HG03439 (cell line): ENCODE measurements at regions not wholly inside any gene's neighbourhood (a gene's known extent, or its start where the extent isn't known, plus 50 kb on each side); places are given as distances from the start of the nearest gene placed in this dataset.
"Not testable (repeated sequence)": the region's sequence is repeated elsewhere in the genome, so short reads cannot be mapped to it uniquely, and the experiment has no call there.

Source experiments
- ATAC-seq: cut with Tn5 transposase; IDR thresholded peaks from one replicate; pipeline ENCODE4 v1.9.1; 2021; ENCODE audit warnings: mild to moderate bottlenecking, moderate library complexity; ENCODE audit not compliant: unreplicated experiment

GRCh38 chr17:26936645-26937044, 357.3 kb upstream of the WSB1 start:
- not testable (repeated sequence) for ATAC-seq

DNA sequence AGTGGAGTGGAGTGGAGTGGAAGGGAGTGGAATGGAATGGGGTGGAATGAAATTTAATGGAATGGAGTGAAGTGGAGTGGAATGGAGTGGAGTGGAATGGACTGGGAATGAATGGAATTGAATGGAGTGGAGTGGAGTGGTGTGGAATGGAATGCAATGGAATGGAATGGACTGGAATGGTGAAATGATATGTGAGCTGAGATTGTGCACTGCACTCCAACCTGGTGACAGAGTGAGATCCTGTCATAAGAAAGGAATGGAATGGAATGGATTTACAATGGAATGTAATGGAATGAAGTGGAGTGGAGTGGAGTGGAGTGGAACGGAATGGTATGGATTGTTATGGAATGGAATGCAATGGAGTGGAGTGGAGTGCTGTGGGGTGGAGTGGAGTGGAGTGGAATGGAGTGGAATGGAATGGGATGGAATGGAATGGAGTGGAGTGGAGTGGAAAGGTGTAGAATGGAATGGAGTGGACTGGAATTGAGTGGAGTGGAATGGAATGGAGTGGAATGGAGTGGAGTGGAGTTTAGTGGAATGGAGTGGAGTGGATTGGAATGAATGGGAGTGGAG, 356.1 kb upstream of the WSB1 start:
- ATAC-seq, result not testable (repeated sequence)

DNA sequence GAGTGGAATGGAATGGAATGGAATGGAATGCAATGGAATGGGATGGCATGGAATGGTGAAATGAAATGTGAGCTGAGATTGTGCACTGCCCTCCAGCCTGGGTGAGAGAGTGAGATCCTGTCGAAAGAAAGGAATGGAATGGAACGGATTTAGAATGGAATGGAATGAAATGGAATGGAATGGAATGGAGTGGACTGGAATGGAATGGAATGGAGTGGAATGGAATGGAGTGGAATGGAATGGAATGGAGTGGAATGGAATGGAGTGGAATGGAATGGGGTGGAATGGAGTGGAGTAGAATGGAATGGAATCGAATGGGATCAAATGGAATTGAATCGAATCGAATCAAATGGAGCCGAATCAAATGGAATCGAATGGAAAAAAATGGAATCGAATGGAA, 354.2 kb upstream of the WSB1 start:
- ATAC-seq, result not testable (repeated sequence)

GRCh38 chr17:26940587-26940986, 353.3 kb upstream of the WSB1 start:
- ATAC-seq, result not testable (repeated sequence)

DNA sequence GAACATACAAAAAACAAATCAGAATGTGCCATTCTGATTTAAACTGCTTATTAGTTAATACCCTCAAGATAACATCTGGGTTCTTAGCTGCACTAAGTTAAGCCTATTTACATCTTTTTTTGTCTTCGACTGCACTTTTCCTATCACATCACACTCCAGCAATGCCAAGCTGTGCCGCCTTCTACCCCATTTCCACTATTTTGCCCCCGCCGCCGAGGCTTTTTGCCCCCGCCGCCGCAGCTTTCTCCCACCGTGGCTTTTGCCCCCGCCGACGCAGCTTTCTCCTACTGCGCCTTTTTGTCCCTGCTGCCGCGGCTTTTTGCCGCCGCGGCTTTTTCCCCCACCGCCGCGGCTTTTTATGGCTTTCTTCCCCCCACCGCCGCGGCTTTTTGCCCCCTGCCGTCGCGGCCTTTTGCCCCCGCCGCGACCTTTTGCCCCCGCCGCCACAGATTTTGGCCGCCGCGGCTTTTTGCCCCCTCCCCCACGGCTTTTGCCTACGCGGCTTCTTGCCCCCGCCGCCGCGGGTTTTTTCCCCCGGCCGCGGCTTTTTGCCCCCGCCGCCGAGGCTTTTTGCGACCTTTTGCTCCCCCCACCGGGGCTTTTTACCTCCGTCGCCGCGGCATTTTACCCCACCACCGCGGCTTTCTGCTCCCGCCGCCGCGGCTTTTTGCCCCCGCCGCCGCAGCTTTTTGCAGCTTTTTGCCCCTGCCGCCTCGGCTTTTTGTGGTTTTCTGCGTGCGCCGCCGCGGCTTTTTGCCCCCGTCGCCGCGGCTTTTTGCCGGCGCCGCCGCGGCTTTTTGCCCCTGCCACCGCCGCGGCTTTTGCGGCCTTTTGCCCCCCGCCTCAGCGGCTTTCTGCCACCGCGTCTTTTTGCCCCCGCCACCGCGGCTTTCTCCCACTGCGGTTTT, 331.4 kb upstream of the WSB1 start:
- ATAC-seq, result no peak

DNA sequence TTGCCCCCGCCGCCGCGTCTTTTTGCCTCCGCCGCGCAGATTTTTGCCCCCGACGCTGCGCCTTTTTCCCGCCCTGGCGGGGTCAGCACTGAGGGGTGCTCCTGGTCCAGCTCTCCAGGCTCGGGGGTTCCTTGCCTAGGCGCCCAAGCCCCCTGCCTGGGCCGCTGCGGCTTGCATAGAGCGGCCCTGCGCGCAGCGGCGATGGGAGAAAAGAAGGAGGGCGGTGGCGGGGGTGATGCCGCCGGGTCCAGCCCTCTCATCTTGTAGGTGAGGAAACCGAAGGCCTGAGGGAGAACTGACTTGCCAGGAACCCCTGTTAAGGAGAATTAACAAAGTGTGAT, 330.8 kb upstream of the WSB1 start:
- no peak for ATAC-seq

DNA sequence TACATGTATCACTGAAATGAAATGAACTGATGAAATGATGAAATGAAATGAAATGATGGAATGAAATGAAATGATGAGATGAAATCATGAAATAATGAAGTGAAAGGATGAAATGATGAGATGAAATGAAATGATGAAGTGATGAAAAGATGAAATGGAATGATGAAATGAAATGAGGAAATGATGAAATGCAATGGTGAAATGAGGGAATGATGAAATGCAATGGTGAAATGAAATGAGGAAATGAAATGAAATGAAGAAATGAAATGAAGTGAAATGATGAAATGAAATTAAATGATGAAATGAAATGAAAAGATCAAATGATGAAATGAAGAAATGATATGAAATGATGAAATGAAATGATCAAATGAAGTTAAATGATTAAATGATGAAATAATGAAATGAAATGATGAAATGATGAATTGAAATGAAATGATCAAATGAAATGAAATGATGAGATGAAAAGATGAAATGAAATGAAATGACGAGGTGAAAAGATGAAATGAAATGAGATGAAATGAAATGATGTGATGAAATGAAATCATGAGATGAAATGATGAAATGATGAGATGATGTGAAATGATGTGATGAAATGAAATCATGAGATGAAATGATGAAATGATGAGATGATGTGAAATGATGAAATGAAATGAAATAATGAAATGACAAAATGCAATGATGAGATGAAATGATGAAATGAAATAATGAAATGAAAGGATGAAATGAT, 327.9 kb upstream of the WSB1 start:
- ATAC-seq, result not testable (repeated sequence)

DNA sequence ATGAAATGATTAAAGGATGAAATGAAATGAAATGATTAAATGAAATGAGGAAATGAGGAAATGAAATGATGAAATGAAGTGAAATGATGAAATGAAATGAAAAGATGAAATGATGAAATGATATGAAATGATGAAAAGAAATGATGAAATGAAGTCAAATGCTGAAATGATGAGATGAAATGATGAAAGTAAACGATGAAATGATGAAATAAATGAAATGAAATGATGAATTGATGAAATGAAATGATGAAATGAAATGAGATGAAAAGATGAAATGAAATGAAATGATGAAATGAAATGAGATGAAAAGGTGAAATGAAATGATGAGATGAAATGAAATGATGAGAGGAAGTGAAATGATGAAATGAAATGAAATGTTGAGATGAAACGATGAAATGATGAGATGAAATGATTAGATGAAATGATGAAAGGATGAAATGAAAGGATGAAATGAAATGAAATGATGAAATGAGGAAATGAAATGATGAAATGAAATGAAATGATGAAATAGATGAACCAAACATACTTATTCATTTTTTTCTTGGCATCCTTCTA, 327.2 kb upstream of the WSB1 start:
- not testable (repeated sequence) for ATAC-seq

- not testable (repeated sequence) for ATAC-seq
Observed at GRCh38 chr17:26981845-26982425, 312.0 kb upstream of the WSB1 start.

- ATAC-seq, result not testable (repeated sequence)
Observed at GRCh38 chr17:26982563-26982962, 311.4 kb upstream of the WSB1 start.

- ATAC-seq, result not testable (repeated sequence)
Observed at GRCh38 chr17:26987851-26988250, 306.1 kb upstream of the WSB1 start.

DNA sequence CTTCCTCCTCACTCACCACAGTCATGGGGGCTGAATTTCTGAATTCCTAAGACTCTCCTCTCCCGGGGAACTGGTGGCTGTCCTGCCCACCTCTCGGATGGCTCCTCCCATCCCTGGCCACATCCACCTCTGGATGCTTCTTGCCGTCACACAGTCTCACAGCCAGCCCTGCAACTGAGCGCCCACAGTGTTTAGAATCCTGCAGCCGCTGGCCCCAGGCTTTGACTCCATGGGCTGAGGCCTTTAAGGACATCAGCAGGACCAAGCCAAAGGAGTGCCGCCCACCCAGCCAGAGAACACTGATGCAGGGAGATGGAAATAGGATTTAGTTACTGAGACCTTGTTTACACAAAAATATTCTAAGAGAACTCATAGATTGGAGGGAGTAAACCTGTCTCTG, 299.3 kb upstream of the WSB1 start:
- not testable (repeated sequence) for ATAC-seq

- ATAC-seq, result not testable (repeated sequence)
Observed at GRCh38 chr17:26996146-26996916, 297.6 kb upstream of the WSB1 start.

- not testable (repeated sequence) for ATAC-seq
Observed at GRCh38 chr17:27007734-27008531, 286.0 kb upstream of the WSB1 start.

DNA sequence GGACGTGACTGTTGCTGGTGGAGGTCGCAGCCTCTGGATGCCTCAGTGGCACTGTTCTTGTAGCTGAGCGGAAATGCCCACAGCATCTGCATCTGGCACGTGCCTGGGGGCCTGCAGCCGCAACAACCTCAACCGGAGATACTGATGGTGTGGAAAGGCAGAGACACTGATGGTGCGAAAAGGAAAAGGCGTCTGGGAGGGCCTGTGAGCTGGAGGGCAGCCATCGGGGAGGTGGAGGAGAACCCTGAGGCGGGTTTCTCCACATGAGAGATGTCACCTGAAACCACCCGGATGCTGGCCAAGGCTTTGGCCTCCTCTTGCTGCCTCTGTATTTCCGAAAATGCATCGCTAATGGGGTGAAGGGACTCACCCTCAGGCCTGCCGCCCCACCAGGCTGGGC, 284.8 kb upstream of the WSB1 start:
- ATAC-seq, result no peak

DNA sequence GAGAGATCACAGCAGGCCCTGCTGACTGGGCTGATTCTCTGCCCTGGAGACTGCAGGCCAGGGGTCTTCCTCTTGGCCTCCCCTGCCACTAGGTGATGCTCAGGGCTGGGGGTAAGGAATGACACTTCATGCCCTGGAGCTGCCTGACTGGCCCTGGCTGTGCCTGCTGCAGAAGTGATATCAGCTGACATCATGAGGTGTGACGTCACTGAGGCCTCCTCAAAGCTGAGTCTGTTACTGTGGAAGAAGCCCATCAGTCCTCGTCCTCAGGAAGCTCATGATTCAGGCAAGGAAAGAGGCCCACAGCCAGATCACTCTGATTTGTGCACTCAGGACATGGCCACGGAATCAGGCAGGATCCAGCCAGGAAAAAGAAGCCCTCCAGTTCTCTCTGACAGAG, 283.8 kb upstream of the WSB1 start:
- ATAC-seq, result not testable (repeated sequence)

DNA sequence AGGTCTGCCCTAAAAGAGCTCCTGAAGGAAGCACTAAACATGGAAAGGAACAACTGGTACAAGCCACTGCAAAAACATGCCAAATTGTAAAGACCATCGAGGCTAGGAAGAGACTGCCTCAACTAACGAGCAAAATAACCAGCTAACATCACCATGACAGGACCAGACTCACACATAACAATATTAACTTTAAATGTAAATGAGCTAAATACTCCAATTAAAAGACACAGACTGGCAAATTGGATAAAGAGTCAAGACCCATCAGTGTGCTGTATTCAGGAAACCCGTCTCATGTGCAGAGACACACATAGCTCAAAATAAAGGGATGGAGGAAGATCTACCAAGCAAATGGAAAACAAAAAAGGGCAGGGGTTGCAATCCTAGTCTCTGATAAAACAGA, 263.4 kb upstream of the WSB1 start:
- not testable (repeated sequence) for ATAC-seq

GRCh38 chr17:27038676-27039075, 255.2 kb upstream of the WSB1 start:
- no peak for ATAC-seq

DNA sequence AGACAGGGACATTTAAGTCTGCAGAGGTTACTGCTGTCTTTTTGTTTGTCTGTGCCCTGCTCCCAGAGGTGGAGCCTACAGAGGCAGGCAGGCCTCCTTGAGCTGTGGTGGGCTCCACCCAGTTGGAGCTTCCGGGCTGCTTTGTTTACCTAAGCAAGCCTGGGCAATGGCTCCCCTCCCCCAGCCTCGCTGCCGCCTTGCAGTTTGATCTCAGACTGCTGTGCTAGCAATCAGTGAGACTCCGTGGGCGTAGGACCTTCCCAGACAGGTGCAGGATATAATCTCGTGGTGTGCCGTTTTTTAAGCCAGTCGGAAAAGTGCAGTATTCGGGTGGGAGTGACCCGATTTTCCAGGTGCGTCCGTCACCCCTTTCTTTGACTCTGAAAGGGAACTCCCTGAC, 248.9 kb upstream of the WSB1 start:
- not testable (repeated sequence) for ATAC-seq
